RWPE2 (cell line): ENCODE measurements at regions not wholly inside any gene's neighbourhood (a gene's known extent, or its start where the extent isn't known, plus 50 kb on each side); places are given as distances from the start of the nearest gene placed in this dataset.

ENCODE experiments used
- ATAC-seq: fragments of 200-7000 bp; cut with Tn5 transposase; 3 replicates; pipeline ENCODE4 v1.9.1; 2021; ENCODE audit warnings: low read depth
- DNase-seq: peaks from one replicate; pipeline ENCODE4 v3.0.0-alpha.2; 2020; ENCODE audit warnings: low spot score
- H3K27ac ChIP-seq: fragments of 450-650 bp; 2 replicates; pipeline ENCODE4 v1.5.1; 2017; ENCODE audit warnings: mild to moderate bottlenecking; ENCODE audit not compliant: poor library complexity, severe bottlenecking
- H3K27me3 ChIP-seq: fragments of 250-450 bp; sonication (Bioruptor Pico); 2 replicates; pipeline ENCODE4 v1.5.1; 2021; ENCODE audit warnings: mild to moderate bottlenecking, moderate library complexity; ENCODE audit not compliant: insufficient read depth, poor library complexity, severe bottlenecking
- H3K36me3 ChIP-seq: fragments of 250-450 bp; sonication (Bioruptor Pico); 2 replicates; pipeline ENCODE4 v1.5.1; 2020; ENCODE audit warnings: low read depth, mild to moderate bottlenecking, moderate library complexity
- H3K4me1 ChIP-seq: fragments of 250-450 bp; sonication (Bioruptor Pico); 2 replicates; pipeline ENCODE4 v1.5.1; 2021; ENCODE audit warnings: mild to moderate bottlenecking, moderate library complexity; ENCODE audit not compliant: insufficient read depth, poor library complexity, severe bottlenecking
- H3K4me3 ChIP-seq: fragments of 250-450 bp; sonication (Bioruptor Pico); 2 replicates; pipeline ENCODE4 v1.5.1; 2021; ENCODE audit warnings: mild to moderate bottlenecking, moderate library complexity; ENCODE audit not compliant: severe bottlenecking
- H3K9me3 ChIP-seq: fragments of 250-450 bp; sonication (Bioruptor Pico); 2 replicates; pipeline ENCODE4 v1.5.1; 2021; ENCODE audit warnings: mild to moderate bottlenecking, moderate library complexity; ENCODE audit not compliant: severe bottlenecking
- TF ChIP-seq, protein P1 (sequence below): fragments of 450-650 bp; IDR thresholded peaks from one replicate; pipeline ENCODE4 v1.5.1; 2017; ENCODE audit warnings: mild to moderate bottlenecking, moderate library complexity; ENCODE audit not compliant: poor library complexity, severe bottlenecking

DNA sequence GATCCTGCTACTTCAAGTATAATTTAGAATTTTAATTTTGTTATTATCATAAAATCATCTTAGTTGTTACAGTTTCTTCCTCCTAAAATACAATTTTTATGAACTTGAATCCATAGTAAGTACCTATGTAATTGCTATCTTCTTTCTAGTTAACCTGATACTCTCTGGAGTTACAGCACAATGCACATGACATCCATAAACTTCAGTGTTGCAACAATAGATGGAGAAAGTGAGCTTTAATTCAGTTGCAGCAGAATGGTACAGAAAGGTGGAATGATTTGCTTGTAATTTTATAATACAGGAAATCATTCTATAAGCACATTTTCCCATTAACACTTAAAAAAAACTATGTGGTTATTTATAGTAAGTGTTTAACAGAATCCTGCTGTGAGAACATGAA is 372.0 kb downstream of the CDH9 start:
- Histone ChIP-seq H3K27ac (no peak overlapping the region), H3K4me1 (no peaks in the 10 kb centered on the region), H3K4me3 (no peak overlapping the region), H3K9me3 (no peaks in the 10 kb centered on the region), H3K36me3 (no peaks in the 10 kb centered on the region), H3K27me3 (peaks cover 16% of the 10 kb centered on the region)
- no peak for DNase-seq
- TF ChIP-seq, protein P1, sequence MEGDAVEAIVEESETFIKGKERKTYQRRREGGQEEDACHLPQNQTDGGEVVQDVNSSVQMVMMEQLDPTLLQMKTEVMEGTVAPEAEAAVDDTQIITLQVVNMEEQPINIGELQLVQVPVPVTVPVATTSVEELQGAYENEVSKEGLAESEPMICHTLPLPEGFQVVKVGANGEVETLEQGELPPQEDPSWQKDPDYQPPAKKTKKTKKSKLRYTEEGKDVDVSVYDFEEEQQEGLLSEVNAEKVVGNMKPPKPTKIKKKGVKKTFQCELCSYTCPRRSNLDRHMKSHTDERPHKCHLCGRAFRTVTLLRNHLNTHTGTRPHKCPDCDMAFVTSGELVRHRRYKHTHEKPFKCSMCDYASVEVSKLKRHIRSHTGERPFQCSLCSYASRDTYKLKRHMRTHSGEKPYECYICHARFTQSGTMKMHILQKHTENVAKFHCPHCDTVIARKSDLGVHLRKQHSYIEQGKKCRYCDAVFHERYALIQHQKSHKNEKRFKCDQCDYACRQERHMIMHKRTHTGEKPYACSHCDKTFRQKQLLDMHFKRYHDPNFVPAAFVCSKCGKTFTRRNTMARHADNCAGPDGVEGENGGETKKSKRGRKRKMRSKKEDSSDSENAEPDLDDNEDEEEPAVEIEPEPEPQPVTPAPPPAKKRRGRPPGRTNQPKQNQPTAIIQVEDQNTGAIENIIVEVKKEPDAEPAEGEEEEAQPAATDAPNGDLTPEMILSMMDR: no peak
- ATAC-seq: no peak

DNA sequence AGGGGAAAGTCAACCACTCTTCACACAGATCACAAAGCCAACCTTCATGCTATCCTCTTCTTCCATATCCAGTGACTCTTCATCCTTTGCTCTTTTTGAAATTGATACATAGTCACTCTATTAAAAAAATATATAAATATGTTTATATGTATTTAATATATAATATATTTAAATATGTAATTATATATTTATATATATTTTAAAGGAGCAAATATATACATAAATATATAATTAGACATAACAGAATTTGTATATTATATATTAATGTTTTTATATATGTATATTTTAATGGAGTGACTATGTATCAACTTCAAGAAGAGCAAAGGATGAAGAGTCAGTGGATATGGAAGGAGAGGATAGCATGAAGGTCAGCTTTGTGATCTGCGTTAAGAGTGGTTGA is 374.9 kb downstream of the CDH9 start:
- no peaks in the 10 kb centered on the region for H3K9me3 ChIP-seq
- ATAC-seq: no peak
- H3K36me3 ChIP-seq: no peaks in the 10 kb centered on the region
- DNase-seq: no peak
- no peaks in the 10 kb centered on the region for H3K4me1 ChIP-seq
- TF ChIP-seq, protein P1: no peak
- H3K4me3 ChIP-seq: no peak overlapping the region
- H3K27me3 ChIP-seq: peaks cover 16% of the 10 kb centered on the region
- no peak overlapping the region for H3K27ac ChIP-seq

DNA sequence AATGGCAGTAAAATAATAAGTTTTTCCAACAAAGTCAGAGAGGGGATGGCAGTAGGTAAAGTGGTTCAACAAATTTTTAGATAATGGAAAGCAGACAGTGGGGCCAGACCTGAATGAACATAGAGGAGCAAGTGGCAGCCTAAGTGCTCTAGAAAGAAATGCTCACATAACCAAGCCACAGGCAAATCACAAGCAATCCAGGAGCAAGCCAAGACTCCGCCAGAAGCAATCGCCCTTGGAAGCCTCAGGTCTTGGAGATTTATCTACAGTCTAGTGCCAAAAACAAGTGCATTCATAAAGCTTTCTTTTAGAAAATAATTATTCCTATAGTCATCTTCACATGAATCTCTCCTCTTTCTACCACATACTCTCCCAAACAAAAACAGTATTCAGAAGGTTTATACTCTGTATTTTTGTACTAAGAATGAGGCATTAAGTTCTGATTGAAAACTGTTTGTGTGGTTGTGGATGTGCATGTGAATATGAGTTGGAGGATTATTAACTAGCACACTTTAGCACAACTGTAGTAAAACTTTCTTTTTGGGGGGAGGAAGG is 375.5 kb downstream of the CDH9 start:
- no peaks in the 10 kb centered on the region for H3K36me3 ChIP-seq
- ATAC-seq: no peak
- no peak overlapping the region for H3K4me3 ChIP-seq
- no peak for DNase-seq
- H3K4me1 ChIP-seq: no peaks in the 10 kb centered on the region
- H3K27ac ChIP-seq: no peak overlapping the region
- TF ChIP-seq, protein P1: no peak
- H3K9me3 ChIP-seq: no peaks in the 10 kb centered on the region
- peaks cover 16% of the 10 kb centered on the region for H3K27me3 ChIP-seq

DNA sequence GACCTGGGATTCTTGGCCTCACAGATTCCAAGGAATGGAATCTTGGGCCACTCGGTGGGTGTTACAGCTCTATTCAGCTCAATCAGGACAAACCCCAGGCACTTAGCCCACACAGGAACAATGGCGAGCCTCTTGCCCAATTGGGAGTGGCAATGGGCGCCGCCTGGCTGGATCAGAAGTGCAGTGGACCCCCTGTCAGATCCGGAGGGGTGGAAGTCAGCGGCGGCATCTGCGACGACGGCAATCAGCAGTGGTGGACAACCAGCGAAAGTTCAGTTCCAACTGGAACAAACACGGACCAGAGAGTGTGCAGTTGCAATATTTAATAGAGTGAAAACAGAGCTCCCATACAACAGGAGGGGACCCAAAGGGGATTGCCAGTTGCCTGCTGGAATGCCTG is 378.3 kb downstream of the CDH9 start:
- Histone ChIP-seq H3K27ac (no peak overlapping the region), H3K27me3 (peaks cover 9% of the 10 kb centered on the region), H3K36me3 (no peaks in the 10 kb centered on the region), H3K9me3 (no peaks in the 10 kb centered on the region), H3K4me1 (no peaks in the 10 kb centered on the region), H3K4me3 (no peak overlapping the region)
- ATAC-seq: no peak
- no peak for DNase-seq
- TF ChIP-seq, protein P1: no peak

DNA sequence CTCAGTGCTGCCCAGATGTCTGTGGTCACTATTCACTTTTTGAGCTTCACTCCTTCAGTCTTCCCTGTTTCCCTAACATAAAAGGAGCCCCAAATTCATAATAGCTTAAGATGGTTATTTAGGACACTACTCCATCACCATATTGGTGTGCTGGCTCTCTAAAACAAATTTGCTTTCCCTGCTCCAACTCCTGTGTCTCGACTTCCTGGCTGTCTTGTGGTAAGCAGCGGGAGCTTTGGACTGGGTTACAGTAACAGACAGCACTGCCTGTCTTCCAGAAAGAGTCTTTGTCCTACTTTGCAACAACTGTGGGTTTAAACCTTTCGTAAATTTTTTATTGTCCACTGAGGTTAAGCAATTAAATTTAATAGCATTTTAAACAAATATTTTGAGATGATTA is 389.4 kb downstream of the CDH9 start:
- Histone ChIP-seq H3K27me3 (no peaks in the 10 kb centered on the region), H3K36me3 (no peaks in the 10 kb centered on the region), H3K27ac (no peak overlapping the region), H3K4me1 (no peaks in the 10 kb centered on the region), H3K9me3 (no peaks in the 10 kb centered on the region), H3K4me3 (no peak overlapping the region)
- TF ChIP-seq, protein P1: no peak
- DNase-seq (no peak), ATAC-seq (no peak)
